ENCODE measurements at regions not wholly inside any gene's neighbourhood (a gene's known extent, or its start where the extent isn't known, plus 50 kb on each side); places are given as distances from the start of the nearest gene placed in this dataset.

DNA sequence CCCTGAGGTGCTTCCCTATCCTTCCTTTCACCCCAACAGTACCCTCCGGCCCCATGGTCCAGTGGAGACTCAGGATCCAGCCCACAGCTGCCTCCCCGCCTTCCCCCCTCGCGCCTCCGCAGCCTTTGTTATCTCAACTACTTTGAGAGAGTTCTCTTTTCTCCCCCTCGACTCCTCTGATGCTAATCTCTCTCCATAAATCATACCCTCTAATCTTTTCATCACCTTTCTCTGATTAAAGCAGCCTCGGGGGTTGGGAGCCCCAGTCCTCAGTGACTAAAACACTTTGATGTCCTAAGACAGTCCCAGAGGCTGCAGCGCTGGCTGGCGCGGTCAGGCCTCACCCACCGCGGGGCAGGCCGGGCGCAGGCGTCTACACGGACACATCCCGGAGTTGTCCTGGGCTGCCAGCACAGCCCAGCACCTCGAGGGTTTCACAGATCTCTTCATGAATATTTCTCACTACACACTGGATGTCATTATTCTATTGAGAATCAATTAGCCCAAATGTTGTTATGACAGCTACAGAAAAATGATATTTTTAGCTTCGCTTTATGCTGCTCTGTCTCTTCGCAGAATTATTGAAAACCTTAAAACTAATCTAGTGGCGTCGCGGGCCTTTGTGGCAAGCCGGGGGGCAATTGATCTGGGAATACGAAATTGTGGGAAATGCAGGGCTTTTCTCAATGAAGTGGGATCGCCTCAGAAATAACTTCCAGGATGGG, 289.5 kb downstream of the RRAGC start:
- no peak for DNase-seq

DNA sequence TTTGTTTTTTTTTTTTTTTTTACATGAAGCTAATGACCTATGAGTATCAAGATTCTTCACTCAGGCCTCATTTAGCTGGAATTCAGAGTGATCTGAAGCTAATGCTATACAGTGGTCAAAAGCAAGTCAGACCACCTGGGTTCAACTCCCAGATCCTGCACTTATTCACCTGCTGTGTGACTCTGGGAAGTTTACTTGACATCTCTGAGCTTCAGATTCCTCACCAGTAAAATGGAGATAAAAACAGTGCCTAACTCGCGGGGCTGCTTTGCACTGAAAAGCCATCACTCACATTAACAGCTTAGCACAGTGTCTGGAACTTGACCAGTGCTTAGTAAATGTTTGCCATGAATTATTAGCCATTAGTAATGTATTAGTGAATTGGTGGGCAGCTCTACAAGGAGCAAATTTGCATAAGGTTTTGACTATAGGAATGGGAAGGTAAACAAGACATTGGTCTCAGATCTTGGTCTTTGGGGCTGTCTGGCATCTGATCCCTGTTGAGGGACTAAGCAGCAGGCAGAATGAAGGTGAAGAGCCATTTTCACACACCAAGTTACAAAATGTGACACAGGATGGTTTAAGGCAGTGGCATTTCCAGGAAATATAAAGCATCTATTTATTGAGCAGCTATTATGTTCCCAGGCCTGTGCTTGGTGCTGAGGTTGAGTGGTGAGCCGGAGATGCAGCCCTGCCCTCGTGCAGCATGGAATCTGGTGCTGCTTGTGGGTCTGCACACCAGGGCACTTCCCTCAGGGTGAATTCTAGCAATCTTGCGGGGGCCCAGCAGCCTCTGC, 291.3 kb downstream of the RRAGC start:
- DNase-seq: no peak

DNA sequence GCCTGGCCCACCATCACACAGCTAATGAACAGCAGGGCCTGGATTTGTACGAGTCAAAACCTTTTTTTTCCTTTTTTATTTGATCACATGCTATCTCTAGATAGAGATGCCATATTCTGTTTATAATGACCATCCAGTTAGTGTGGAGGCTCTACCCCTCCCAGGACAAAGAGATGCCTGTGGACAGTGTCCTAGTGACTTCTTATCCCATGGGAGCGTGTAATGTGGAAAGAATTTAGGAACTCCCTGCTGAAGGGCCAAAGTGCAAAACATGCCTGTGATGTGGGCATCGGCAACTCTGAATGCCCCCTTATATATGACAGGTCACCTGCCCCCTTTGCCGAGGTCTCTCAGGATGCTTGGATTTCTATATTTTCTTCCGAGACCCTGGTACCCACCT, 292.2 kb downstream of the RRAGC start:
- DNase-seq: no peak

DNA sequence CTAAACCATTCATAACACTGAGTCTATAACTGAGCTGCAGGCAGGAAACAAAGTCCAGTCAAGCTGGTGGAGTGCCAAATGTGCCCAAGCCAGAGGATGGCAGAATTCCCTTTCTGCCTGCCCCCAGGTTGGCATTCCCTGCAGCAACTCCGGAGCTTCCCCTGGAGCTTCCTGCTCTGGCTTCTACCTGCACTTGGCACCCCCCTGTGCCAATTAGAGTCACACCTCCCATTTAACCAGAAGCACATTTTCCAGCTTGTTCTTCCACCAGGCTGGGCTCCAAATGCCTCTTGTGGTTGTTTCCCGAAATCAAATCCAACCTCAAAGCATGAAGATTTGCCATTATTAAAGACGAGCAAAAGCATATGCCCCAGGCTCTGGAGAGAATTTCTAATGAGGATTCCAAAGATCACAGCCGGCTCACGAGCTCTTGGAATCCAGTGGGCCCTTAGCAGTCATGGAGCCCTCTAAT, 294.5 kb downstream of the RRAGC start:
- no peak for DNase-seq

DNA sequence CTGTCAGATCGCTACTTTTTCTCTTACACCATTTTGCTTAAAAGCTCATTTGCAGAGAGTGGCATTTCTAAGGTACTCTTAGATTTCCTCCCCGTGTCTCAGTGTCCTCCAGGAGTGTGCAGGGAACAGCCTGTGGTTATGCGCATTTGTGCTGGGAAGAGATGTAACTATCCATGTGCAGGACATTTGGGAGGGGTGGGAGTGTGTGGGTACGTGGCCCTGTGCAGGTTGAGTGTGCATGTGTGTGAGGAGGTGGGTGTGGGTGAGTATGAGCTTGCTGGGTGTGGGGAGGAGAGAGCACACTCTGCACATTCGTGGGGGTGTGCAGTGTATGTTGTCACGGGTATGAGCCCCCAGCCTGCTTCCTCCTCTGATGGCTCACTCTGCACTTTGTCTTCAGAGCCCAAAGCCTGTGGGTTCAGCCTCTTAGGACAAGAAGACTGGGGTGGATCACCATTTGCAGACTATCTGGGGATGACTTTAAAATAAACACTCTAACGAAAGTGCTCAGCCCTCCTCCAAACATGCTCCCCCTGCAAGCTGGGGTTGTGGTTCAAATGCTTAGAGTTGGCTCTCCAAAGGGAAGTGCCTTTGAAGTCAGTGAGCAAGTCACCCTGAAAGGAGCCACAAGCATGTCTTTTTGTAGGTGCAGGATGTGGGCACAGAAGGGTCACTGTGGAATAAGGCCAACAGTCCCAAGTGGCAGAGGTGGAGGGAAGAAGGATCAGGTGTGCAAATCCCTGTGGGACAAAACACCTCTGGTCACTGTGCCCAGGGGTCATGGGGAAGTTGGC, 295.4 kb downstream of the RRAGC start:
- DNase-seq: no peak

DNA sequence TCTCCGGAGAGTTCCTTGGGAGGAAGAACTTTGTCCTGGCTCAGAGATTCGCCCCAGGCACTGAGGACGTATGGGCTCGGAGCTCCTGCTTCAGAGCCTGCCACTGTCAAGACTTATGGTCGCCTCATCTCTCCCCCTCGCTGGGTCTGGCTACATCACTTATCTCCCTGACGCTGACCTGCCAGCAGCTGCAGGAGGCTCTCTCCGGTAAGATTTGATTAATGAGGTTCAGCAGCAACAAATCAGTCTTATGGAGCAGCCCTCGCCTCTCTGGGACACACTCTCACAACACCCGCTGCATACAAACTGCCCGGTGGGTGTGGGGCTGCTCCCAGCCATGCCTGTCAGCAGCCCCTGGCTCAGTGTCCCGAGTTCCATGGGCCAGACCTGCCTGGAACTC, 297.8 kb downstream of the RRAGC start:
- no peak for DNase-seq

DNA sequence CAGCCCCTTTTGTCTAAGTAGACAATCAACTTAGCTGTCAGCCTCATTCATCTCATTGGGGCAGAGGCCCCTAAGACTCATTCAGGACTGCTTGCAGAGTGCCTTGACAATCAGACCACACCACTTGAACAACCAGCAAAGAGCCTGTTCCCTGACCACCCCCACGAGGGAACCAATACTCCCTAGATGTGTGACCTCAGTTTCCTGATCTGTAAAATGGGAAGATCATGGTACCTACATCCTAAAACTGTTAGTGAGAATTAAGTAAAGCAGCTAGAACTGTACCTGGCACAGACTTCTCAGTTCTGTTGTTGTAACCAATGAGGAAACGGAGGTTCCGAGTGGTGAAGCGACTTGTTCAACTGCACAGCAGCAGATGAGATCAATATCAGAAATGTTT, 298.5 kb downstream of the RRAGC start:
- no peak for DNase-seq

DNA sequence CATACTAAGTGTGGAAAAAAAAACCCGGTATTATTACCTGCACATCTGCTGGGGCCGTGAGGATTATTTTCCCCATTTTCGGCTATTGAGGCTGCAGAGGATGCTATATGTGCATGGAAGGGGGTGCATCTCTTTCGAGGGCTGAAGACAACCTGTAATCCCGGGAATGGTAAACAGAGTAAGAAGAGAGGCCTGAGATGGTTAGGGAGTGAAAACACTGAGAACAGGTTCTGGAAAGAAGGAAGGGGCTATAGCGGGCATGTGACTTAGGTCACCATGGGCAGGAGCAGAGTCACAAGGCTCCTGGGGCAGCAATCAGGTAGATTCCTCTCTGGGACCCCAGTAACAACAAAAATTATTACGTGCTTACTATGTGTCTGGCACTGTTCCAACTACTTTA, 299.1 kb downstream of the RRAGC start:
- no peak for DNase-seq

DNA sequence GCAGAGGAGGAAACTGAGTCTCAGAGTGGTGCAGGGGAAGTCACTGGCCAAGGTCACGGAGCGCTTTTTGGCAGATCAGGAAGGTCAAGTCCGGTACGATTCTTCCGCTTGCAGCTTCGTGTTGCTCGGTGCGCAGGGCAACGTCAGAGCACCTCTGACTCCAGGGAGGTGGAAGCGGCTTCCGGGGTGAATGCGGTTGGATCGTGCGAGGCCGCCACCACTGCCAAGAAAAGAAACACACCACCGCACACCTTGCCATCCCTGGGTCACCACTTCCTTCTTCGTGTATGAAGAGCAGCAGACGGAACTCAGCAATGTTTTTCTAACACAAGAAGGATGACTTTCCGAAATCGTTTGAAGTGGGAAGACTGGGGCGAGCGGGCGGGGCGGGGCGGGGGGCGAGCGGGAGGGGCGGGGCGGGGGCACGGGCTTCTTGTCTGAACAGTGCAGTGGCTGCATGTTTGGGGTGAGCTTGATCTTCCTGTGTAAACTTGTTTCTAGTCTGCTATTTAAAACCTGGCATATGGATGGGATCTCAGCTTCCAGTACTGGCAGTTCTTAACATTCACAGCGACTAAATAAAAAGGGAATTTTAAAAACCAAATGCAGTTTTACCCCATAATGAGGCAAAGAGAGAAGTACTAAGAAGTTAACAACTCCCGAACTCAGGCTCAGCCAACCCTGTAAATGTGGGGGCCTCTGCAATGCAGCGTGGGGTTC, 300.0 kb downstream of the RRAGC start:
- DNase-seq: no peak

DNA sequence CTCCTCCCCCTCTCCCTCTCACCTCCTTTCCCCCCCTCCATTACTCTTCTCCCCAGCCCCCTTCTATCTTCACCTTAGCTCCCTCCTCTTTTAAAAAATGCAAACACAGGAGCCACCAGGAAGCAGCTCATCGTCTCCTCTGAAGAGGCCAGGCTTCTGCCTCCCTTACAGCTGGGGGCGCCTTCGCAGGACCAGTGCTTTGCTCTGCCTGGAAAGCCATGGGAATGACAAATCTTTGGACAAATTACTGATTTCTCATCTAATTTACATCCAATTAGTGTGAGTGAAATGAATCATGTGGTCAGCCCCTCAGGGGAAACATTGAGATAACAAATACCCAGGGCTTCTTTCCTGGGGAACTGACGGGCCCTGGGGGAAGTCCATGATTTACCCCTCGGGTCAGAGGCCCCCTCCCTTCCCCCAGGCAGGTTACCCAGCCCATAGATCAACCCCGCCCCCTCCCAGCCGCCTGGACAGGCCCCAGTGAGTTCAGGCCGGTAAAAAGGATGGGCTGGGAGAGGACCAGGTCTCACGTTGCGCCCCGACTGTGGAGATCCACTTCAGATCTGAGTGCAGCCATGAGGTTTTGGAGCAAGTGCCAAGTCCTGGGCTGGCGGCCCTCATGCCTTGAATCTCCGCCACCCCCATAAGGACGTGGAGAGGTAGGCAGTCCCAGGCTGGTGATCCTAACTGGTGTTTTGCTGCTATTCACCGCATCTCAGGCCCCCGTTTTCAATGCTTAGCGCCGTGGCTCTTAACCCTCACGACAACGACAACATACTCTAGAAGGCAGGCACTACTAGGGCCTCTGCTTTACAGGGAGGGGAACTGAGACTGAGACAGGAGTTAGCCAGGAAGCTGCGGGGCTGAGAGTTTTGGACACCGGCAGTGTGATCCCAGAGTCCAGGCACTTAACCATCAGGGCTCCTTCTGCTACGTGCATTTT, 300.8 kb downstream of the RRAGC start:
- DNase-seq: no peak

DNA sequence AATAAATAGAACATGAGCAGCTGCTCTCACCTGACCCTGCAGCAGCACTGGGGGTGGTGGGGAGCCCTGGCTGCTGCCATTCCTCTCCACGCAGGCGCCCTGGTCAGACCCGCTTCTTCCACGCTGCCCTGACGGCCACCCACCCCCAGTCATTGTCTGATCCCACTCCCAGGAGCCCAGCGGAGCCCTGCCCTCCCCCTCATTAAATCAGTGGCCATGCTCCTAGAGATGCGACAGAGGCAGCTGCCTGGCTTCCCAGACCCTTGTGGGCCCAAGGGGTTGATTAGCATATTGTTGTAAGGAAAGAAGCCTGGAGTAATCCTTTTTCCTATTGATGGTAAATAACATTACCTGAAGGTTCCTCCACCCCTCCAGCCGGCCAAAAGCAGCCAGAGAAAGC, 301.5 kb downstream of the RRAGC start:
- no peak for DNase-seq

DNA sequence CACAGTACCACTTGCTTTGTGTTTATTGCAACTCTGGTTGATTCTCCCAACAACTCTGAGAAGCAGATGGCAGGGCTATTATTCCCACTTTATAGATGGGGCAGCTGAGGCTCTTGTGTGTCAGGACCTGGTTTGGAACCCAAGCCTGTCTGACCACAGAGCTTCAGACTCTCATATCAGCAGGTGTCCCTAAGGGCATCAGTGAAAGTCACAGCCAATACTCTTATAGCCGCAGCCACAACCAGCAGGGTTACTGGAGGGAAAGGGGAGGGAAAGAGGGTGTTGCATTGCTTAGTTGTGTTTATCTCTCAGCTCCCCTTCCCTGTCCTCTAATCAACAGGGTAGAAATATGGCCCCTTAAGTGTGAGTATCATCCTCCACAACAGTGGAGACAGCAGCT, 304.0 kb downstream of the RRAGC start:
- DNase-seq: no peak

DNA sequence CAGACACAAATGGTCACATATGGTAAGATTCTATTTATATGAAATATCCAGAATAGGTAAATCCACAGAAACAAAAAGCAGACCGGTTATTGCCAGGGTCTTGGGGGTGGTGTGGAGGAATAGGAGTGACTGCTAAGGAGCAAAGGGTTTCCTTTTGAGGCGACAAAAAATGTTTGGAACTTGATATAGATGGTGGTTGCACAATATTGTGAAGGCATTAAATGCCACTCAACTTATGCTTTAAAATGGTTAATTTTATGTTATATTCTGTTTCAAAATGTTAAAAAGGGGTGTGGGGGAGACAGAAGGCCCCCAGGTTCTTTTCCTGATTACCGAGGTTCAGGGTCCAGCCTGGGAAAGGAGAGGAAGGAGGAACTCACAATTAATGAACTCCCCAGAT, 304.4 kb downstream of the RRAGC start:
- no peak for DNase-seq

DNA sequence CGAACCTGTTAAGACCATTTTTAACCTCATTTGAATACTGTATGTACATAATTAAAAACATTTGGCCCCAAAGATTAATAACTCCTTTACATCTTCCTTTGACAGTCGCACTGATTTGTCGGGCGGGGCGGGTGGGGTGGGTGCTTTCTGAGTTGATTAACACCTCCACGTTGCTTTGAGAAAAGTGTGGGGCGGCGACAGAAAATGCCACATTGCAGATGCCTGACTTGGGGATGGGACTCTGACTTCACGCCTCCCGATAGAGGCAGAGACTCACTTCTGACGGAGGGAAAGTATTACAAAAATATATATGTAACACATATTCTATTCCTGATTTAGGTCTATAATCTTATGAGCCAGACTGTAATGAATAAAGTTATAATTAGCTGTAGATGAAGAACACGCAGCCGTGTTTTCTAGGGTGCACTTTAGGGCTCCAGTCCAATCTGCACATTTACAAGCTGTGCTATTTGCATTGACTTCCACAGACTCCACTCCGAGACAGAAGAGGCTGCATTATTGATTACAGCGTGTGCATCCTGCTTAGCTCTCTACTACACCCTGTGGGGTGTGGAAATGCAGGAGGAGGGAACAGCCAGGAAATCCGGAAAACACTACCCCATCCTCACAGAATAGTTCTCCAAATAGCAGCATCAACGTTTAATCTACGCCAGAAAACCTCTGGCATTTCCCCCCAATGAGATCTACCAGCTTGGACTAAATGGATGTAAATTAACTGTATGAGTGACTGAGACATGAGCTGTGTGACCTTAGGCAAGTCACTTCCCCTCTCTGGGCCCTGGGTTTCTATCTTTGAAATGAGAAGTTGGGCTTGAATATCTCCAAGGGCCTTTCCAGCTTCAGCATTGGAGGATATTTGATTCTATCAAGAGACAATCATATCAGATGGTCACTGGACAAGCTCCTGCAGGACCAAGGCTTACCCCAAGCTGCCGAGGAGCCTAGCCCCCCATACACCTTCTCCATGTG, 308.0 kb downstream of the RRAGC start:
- no peak for DNase-seq

DNA sequence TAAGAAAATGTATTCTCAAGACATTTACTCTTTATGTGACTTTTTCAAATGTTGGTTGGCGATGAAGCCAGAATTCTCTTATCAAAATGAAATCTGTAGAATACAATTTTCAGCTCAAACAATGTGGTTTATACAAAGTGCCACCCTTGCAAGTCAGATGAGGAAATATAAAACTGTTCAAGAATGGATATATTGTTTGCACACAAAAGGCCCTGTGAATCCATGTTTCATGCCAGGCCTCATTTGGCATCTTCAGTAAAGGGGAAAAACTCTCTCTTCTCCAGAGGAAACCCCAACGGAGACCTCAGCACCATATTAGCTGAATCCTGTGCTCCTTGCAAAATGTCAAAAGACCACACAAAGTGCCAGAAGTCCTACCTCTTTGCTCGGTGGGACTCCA, 310.4 kb downstream of the RRAGC start:
- DNase-seq: no peak

DNA sequence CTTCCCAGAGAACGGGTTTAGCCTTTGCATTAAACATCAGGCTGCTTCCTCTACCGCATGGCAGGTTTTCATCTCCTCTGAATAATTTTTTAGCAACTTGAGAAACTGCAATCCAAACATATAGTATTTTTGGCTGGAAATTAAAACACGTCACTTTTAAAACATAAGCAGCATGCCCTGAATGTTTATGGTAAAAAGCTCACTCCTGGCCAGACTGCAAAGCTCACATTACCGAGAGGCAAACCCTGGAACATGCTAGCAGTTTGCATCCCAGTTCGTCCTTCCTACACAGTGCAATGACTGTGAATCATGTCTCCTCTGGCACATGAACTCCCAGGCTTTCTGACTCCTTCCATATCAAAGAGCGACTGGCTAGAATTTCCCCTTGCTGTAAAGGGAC, 312.3 kb downstream of the RRAGC start:
- DNase-seq: no peak

DNA sequence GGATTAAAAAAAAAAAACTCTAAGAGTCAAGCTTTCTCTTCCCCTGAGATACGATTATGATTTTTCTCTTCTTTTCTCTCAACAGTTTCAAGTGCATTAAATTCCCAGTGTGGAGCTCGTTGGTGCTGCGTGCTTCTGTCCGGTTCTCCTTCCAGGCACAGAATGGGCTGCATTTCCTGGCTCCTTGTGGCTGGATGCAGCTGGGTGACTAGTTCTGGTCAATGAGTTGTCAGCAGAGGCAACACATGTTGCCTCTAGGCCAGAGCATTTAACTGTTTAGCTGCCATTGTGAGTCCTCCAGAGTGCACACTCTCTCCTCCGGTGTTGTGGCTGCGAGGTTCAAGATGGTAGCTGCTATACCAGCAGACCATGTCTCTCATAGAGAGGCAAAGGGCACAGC, 312.9 kb downstream of the RRAGC start:
- no peak for DNase-seq

DNA sequence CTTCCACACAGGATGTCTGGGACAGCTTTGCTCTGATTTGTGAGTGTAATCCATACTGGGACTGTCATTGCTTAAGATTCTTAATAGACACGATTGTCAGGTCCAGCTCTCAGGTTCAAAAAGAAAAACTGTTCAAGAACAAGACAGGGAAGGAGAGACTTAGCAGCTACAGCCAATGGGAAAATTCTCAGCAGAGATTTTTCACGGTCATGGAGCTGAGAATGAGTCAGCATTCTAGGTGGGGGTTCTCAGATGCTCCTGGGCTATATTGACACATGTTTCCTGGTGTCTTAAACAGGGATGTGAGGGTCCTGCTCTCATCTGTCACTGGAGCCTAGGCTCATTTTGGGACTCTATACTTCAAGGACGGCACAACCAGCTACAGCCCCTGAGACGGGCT, 318.3 kb downstream of the RRAGC start:
- DNase-seq: no peak

DNA sequence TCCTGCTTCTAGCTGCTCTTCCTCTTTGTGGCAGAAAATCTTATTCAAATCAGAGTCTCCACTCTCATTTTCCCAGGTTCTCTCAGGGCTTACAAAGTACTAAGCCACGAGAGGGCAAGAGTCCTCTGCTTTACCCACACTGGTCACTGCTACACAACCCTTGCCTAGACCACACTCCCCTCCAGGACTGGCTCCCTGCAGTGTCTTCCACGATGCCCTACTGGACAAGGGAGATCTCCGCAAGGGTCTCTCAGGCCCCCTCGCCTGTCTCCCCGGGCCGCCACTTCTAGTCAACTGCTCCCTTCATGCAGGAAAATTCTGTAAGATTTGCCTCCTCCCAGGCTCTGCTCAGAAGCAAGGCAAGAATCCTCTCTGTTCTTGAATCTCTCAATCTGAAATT, 319.6 kb downstream of the RRAGC start:
- no peak for DNase-seq

DNA sequence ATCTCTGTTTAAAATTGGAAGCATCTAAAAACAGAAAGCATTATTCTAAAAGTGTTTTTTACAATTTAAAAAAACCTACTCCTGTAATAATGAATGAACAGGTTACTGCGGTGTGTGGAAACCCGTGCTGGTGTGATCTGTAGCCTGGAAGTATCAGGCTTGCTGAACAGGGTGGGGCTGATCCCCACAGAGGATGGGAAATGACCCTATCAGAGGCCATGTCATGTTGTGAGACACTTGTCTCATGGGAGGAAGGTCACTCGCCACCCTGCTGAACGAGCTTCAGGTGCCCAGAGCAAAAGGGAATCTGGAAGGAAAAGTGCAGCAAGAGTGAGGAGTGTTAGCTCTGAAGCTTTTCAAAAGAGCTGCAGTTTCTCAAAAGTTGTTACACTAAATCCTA, 320.7 kb downstream of the RRAGC start:
- no peak for DNase-seq

DNA sequence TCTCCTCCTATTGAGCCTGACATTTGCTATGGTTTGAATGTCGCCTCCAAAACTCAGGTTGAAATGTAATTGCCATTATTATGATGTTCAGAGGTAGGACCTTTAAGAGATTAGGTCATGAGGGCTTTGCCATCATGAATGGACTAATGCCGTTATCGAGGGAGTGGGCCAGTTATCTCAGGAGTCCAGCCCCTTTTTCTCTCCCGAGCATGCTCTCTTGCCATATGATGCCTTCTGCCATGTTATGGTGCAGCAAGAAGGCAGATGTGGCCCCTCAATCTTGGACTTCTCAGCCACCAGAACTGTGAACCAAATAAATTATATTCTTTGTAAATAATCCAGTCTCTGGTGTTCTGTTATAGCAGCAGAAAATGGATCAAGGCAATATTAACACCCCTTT, 323.5 kb downstream of the RRAGC start:
- DNase-seq: no peak

All from NCI-H2171 (cell line).